ENCODE measurements at regions not wholly inside any gene's neighbourhood (a gene's known extent, or its start where the extent isn't known, plus 50 kb on each side); places are given as distances from the start of the nearest gene placed in this dataset.

GRCh38 chr6:41453244-41453643, 92.9 kb upstream of the FOXP4 start:
- no peak for TF ChIP-seq CTCF (IDR thresholded peaks at IDR 0.05)
- TF ChIP-seq POLR2A (IDR thresholded peaks at IDR 0.05) = no peak

All from esophagus squamous epithelium (tissue), 4 donors.